ENCODE measurements at regions not wholly inside any gene's neighbourhood (a gene's known extent, or its start where the extent isn't known, plus 50 kb on each side); places are given as distances from the start of the nearest gene placed in this dataset.

- Mint-ChIP-seq H3K4me1 (ENCODE audit: low read depth) (no peaks in the 10 kb centered on the region), H3K36me3 (ENCODE audit: low read depth) (no peaks in the 10 kb centered on the region), H3K4me3 (no peak overlapping the region), H3K9me3 (peaks cover 9% of the 10 kb centered on the region), H3K27me3 (peaks cover 1% of the 10 kb centered on the region), H3K27ac (no peak overlapping the region)
- intact Hi-C loops (cut with micrococcal nuclease) = no loop called here
Measured at GRCh38 chr6:169895000-169895759, 143.8 kb downstream of the ERMARD start.

GRCh38 chr6:169894377-169894960 is 143.0 kb downstream of the ERMARD start:
- H3K27ac Mint-ChIP-seq = no peak overlapping the region
- intact Hi-C loops (cut with micrococcal nuclease) = no loop called here
- peaks cover 9% of the 10 kb centered on the region for H3K9me3 Mint-ChIP-seq
- peaks cover 1% of the 10 kb centered on the region for H3K27me3 Mint-ChIP-seq
- no peak overlapping the region for H3K4me3 Mint-ChIP-seq
- H3K36me3 Mint-ChIP-seq (ENCODE audit: low read depth) = no peaks in the 10 kb centered on the region
- H3K4me1 Mint-ChIP-seq (ENCODE audit: low read depth) = no peaks in the 10 kb centered on the region

GRCh38 chr6:169893624-169894023 is 142.2 kb downstream of the ERMARD start:
- Mint-ChIP-seq H3K9me3 (peaks cover 9% of the 10 kb centered on the region), H3K27me3 (peaks cover 1% of the 10 kb centered on the region), H3K36me3 (ENCODE audit: low read depth) (no peaks in the 10 kb centered on the region), H3K4me1 (ENCODE audit: low read depth) (no peaks in the 10 kb centered on the region), H3K4me3 (no peak overlapping the region), H3K27ac (no peak overlapping the region)
- intact Hi-C loops (cut with micrococcal nuclease) = no loop called here

- Mint-ChIP-seq H3K4me3 (no peak overlapping the region), H3K9me3 (peaks cover 9% of the 10 kb centered on the region), H3K27me3 (peaks cover 1% of the 10 kb centered on the region), H3K4me1 (ENCODE audit: low read depth) (no peaks in the 10 kb centered on the region), H3K27ac (no peak overlapping the region), H3K36me3 (ENCODE audit: low read depth) (no peaks in the 10 kb centered on the region)
- intact Hi-C loops (cut with micrococcal nuclease) = no loop called here
Measured at GRCh38 chr6:169891846-169892245, 140.4 kb downstream of the ERMARD start.

GRCh38 chr6:169891421-169891820 is 140.0 kb downstream of the ERMARD start:
- H3K27me3 Mint-ChIP-seq = peaks cover 1% of the 10 kb centered on the region
- H3K4me1 Mint-ChIP-seq (ENCODE audit: low read depth) = no peaks in the 10 kb centered on the region
- no peak overlapping the region for H3K4me3 Mint-ChIP-seq
- H3K9me3 Mint-ChIP-seq = peaks cover 9% of the 10 kb centered on the region
- H3K36me3 Mint-ChIP-seq (ENCODE audit: low read depth) = no peaks in the 10 kb centered on the region
- H3K27ac Mint-ChIP-seq = no peak overlapping the region
- intact Hi-C loops (cut with micrococcal nuclease) = no loop called here

GRCh38 chr6:169890901-169891300 is 139.5 kb downstream of the ERMARD start:
- Mint-ChIP-seq H3K36me3 (ENCODE audit: low read depth) (no peaks in the 10 kb centered on the region), H3K4me3 (no peak overlapping the region), H3K27ac (no peak overlapping the region), H3K9me3 (peaks cover 9% of the 10 kb centered on the region), H3K4me1 (ENCODE audit: low read depth) (no peaks in the 10 kb centered on the region), H3K27me3 (peaks cover 1% of the 10 kb centered on the region)
- intact Hi-C loops (cut with micrococcal nuclease) = no loop called here

- intact Hi-C loops (cut with micrococcal nuclease) = no loop called here
- no peaks in the 10 kb centered on the region for H3K4me1 Mint-ChIP-seq (ENCODE audit: low read depth)
- H3K9me3 Mint-ChIP-seq = peaks cover 9% of the 10 kb centered on the region
- H3K27me3 Mint-ChIP-seq = peaks cover 1% of the 10 kb centered on the region
- no peaks in the 10 kb centered on the region for H3K36me3 Mint-ChIP-seq (ENCODE audit: low read depth)
- H3K27ac Mint-ChIP-seq = no peak overlapping the region
- no peak overlapping the region for H3K4me3 Mint-ChIP-seq
Measured at GRCh38 chr6:169890049-169890448, 138.6 kb downstream of the ERMARD start.

- Mint-ChIP-seq H3K27ac (no peak overlapping the region), H3K36me3 (ENCODE audit: low read depth) (no peaks in the 10 kb centered on the region)
Measured at GRCh38 chr6:169887529-169888140, 136.2 kb downstream of the ERMARD start.

GRCh38 chr6:169886631-169887227 is 135.3 kb downstream of the ERMARD start:
- intact Hi-C loops (cut with micrococcal nuclease) = no loop called here
- H3K27ac Mint-ChIP-seq = no peak overlapping the region
- peaks cover 9% of the 10 kb centered on the region for H3K9me3 Mint-ChIP-seq
- H3K27me3 Mint-ChIP-seq = peaks cover 1% of the 10 kb centered on the region
- no peaks in the 10 kb centered on the region for H3K4me1 Mint-ChIP-seq (ENCODE audit: low read depth)
- H3K36me3 Mint-ChIP-seq (ENCODE audit: low read depth) = no peaks in the 10 kb centered on the region
- H3K4me3 Mint-ChIP-seq = no peak overlapping the region

More at GRCh38 chr6:169887529-169888140, 136.2 kb downstream of the ERMARD start:
- intact Hi-C loops (cut with micrococcal nuclease) = no loop called here
- peaks cover 9% of the 10 kb centered on the region for H3K9me3 Mint-ChIP-seq
- H3K27me3 Mint-ChIP-seq = peaks cover 1% of the 10 kb centered on the region
- no peak overlapping the region for H3K4me3 Mint-ChIP-seq
- no peaks in the 10 kb centered on the region for H3K4me1 Mint-ChIP-seq (ENCODE audit: low read depth)

GRCh38 chr6:169885831-169886230 is 134.4 kb downstream of the ERMARD start:
- Mint-ChIP-seq H3K36me3 (ENCODE audit: low read depth) (no peaks in the 10 kb centered on the region), H3K27ac (no peak overlapping the region), H3K27me3 (peaks cover under 1% of the 10 kb centered on the region), H3K4me3 (no peak overlapping the region), H3K4me1 (ENCODE audit: low read depth) (no peaks in the 10 kb centered on the region), H3K9me3 (peaks cover 4% of the 10 kb centered on the region)
- intact Hi-C loops (cut with micrococcal nuclease) = no loop called here

GRCh38 chr6:169885131-169885530 is 133.7 kb downstream of the ERMARD start:
- intact Hi-C loops (cut with micrococcal nuclease) = no loop called here
- no peak overlapping the region for H3K4me3 Mint-ChIP-seq
- no peaks in the 10 kb centered on the region for H3K27me3 Mint-ChIP-seq
- no peaks in the 10 kb centered on the region for H3K36me3 Mint-ChIP-seq (ENCODE audit: low read depth)
- no peak overlapping the region for H3K27ac Mint-ChIP-seq
- H3K9me3 Mint-ChIP-seq = no peaks in the 10 kb centered on the region
- no peaks in the 10 kb centered on the region for H3K4me1 Mint-ChIP-seq (ENCODE audit: low read depth)

GRCh38 chr6:169884158-169884557 is 132.7 kb downstream of the ERMARD start:
- Mint-ChIP-seq H3K27me3 (no peaks in the 10 kb centered on the region), H3K36me3 (ENCODE audit: low read depth) (no peaks in the 10 kb centered on the region), H3K4me1 (ENCODE audit: low read depth) (no peaks in the 10 kb centered on the region), H3K27ac (no peak overlapping the region), H3K4me3 (no peak overlapping the region), H3K9me3 (no peaks in the 10 kb centered on the region)
- intact Hi-C loops (cut with micrococcal nuclease) = no loop called here

GRCh38 chr6:169883316-169883715 is 131.9 kb downstream of the ERMARD start:
- peaks cover 2% of the 10 kb centered on the region for H3K27me3 Mint-ChIP-seq
- no peak overlapping the region for H3K27ac Mint-ChIP-seq
- intact Hi-C loops (cut with micrococcal nuclease) = no loop called here
- no peaks in the 10 kb centered on the region for H3K4me1 Mint-ChIP-seq (ENCODE audit: low read depth)
- no peaks in the 10 kb centered on the region for H3K36me3 Mint-ChIP-seq (ENCODE audit: low read depth)
- no peaks in the 10 kb centered on the region for H3K9me3 Mint-ChIP-seq
- H3K4me3 Mint-ChIP-seq = no peak overlapping the region

- intact Hi-C loops (cut with micrococcal nuclease) = no loop called here
- Mint-ChIP-seq H3K27me3 (peaks cover 2% of the 10 kb centered on the region), H3K36me3 (ENCODE audit: low read depth) (no peaks in the 10 kb centered on the region), H3K4me1 (ENCODE audit: low read depth) (no peaks in the 10 kb centered on the region), H3K27ac (no peak overlapping the region), H3K4me3 (no peak overlapping the region), H3K9me3 (no peaks in the 10 kb centered on the region)
Measured at GRCh38 chr6:169881976-169882375, 130.6 kb downstream of the ERMARD start.
